Trophoblast cell (in vitro differentiated cells and primary cell): ENCODE measurements at regions not wholly inside any gene's neighbourhood (a gene's known extent, or its start where the extent isn't known, plus 50 kb on each side); places are given as distances from the start of the nearest gene placed in this dataset.

ENCODE experiments used
- DNase-seq, 2 donors: peaks; one replicate each; pipeline ENCODE4 v3.0.0-alpha.2; 2016
- H2AFZ ChIP-seq: 2 replicates; pipeline ENCODE4 v1.6.1; 2013; ENCODE audit warnings: low read length, moderate library complexity, mild to moderate bottlenecking; ENCODE audit not compliant: insufficient read depth, poor library complexity
- H2AK5ac ChIP-seq: 2 replicates; pipeline ENCODE4 v1.6.1; 2013; ENCODE audit warnings: mild to moderate bottlenecking, low read length
- H2BK120ac ChIP-seq: 2 replicates; pipeline ENCODE4 v1.6.1; 2013; ENCODE audit warnings: low read length, mild to moderate bottlenecking, moderate library complexity; ENCODE audit not compliant: insufficient read depth, poor library complexity
- H2BK12ac ChIP-seq: 2 replicates; pipeline ENCODE4 v1.6.1; 2013; ENCODE audit warnings: mild to moderate bottlenecking, low read length, moderate library complexity
- H2BK5ac ChIP-seq: 2 replicates; pipeline ENCODE4 v1.6.1; 2013; ENCODE audit warnings: low read length, low read depth, moderate library complexity, mild to moderate bottlenecking; ENCODE audit not compliant: poor library complexity
- H3K14ac ChIP-seq: 2 replicates; pipeline ENCODE4 v1.6.1; 2013; ENCODE audit warnings: mild to moderate bottlenecking, low read length
- H3K18ac ChIP-seq: 2 replicates; pipeline ENCODE4 v1.6.1; 2013; ENCODE audit warnings: mild to moderate bottlenecking, low read length
- H3K23ac ChIP-seq: 2 replicates; pipeline ENCODE4 v1.6.1; 2013; ENCODE audit warnings: low read length
- H3K27ac ChIP-seq: 2 replicates; pipeline ENCODE4 v1.5.1; 2013; ENCODE audit warnings: low read depth, mild to moderate bottlenecking, inconsistent platforms, low read length, moderate library complexity
- H3K27me3 ChIP-seq: 2 replicates; pipeline ENCODE4 v1.6.1; 2013; ENCODE audit warnings: inconsistent platforms, mild to moderate bottlenecking, low read length, moderate library complexity; ENCODE audit not compliant: insufficient read depth
- H3K36me3 ChIP-seq, 2 experiments: 1 replicate in 1 of 2; 2 replicates in 1 of 2; pipeline ENCODE4 v1.6.1; 2013; ENCODE audit warnings: low read length in 2 of 2, mild to moderate bottlenecking in 2 of 2, moderate library complexity in 1 of 2; ENCODE audit not compliant: insufficient read depth in 2 of 2, control insufficient read depth in 1 of 2
- H3K4ac ChIP-seq: 2 replicates; pipeline ENCODE4 v1.6.1; 2013; ENCODE audit warnings: low read depth, mild to moderate bottlenecking, low read length, moderate library complexity
- H3K4me1 ChIP-seq, 2 experiments: 1 replicate in 1 of 2; 2 replicates in 1 of 2; pipeline ENCODE4 v1.6.1; 2013; ENCODE audit warnings: low read length in 2 of 2, mild to moderate bottlenecking in 2 of 2, moderate library complexity in 1 of 2; ENCODE audit not compliant: insufficient read depth in 2 of 2, control insufficient read depth in 1 of 2
- H3K4me2 ChIP-seq: 2 replicates; pipeline ENCODE4 v1.6.1; 2013; ENCODE audit warnings: inconsistent platforms, mild to moderate bottlenecking, low read length, moderate library complexity
- H3K4me3 ChIP-seq: 2 replicates; pipeline ENCODE4 v1.5.1; 2013; ENCODE audit warnings: mild to moderate bottlenecking, low read depth, low read length, inconsistent platforms
- H3K79me1 ChIP-seq: one replicate; pipeline ENCODE4 v1.6.1; 2013; ENCODE audit warnings: low read length
- H3K79me2 ChIP-seq: 2 replicates; pipeline ENCODE4 v1.6.1; 2013; ENCODE audit warnings: low read length, mild to moderate bottlenecking; ENCODE audit not compliant: control insufficient read depth, insufficient read depth, poor library complexity
- H3K9ac ChIP-seq: 2 replicates; pipeline ENCODE4 v1.6.1; 2013; ENCODE audit warnings: mild to moderate bottlenecking, low read length
- H3K9me3 ChIP-seq: 2 replicates; pipeline ENCODE4 v1.6.1; 2013; ENCODE audit warnings: low read depth, mild to moderate bottlenecking, control low read depth, inconsistent platforms, low read length; ENCODE audit not compliant: insufficient read depth
- H4K12ac ChIP-seq: 2 replicates; pipeline ENCODE4 v1.6.1; 2013; ENCODE audit warnings: low read depth, mild to moderate bottlenecking, low read length, moderate library complexity
- H4K8ac ChIP-seq: 2 replicates; pipeline ENCODE4 v1.6.1; 2013; ENCODE audit warnings: low read depth, mild to moderate bottlenecking, low read length, moderate library complexity
- H4K91ac ChIP-seq: one replicate; pipeline ENCODE4 v1.6.1; 2013; ENCODE audit warnings: low read depth, mild to moderate bottlenecking, low read length, moderate library complexity
- WGBS: extraction: QIAGEN DNeasy Blood & Tissue Kit; methylation state at CpG from one replicate; pipeline ENCODE4 v1.1.7; 2013; ENCODE audit warnings: missing lambda C conversion rate; ENCODE audit not compliant: insufficient read length, insufficient coverage; ENCODE audit errors: extremely low coverage; 5-methylcytosine and 5-hydroxymethylcytosine counted together

GRCh38 chr16:35182943-35183550 is 1723.6 kb downstream of the TP53TG3F start:
- Histone ChIP-seq H3K79me2 (no peaks in the 10 kb centered on the region), H2BK5ac (no peak overlapping the region), H2BK120ac (no peak overlapping the region), H4K8ac (no peak overlapping the region), H2AK5ac (no peak overlapping the region), H3K9me3 (peaks cover 66% of the 10 kb centered on the region), H2AFZ (no peak overlapping the region), H3K4me2 (no peak overlapping the region), H3K79me1 (no peaks in the 10 kb centered on the region), H3K36me3 (no peaks in the 10 kb centered on the region), H2BK12ac (no peak overlapping the region), H3K27ac (no peak overlapping the region), H3K4me3 (no peak overlapping the region), H3K23ac (no peak overlapping the region), H4K12ac (no peak overlapping the region), H4K91ac (no peak overlapping the region), H3K27me3 (no peaks in the 10 kb centered on the region), H3K18ac (no peak overlapping the region), H3K14ac (no peak overlapping the region), H3K4me1 (no peaks in the 10 kb centered on the region), H3K4ac (no peak overlapping the region), H3K9ac (no peak overlapping the region)
- WGBS = no CpG with 5 or more reads among the region's 6 CpGs
- no peak for DNase-seq

- H2AFZ ChIP-seq = no peak overlapping the region
- H2BK120ac ChIP-seq = no peak overlapping the region
- no peaks in the 10 kb centered on the region for H3K27me3 ChIP-seq
- no peak overlapping the region for H3K23ac ChIP-seq
- H4K8ac ChIP-seq = no peak overlapping the region
- H4K91ac ChIP-seq = no peak overlapping the region
- no peaks in the 10 kb centered on the region for H3K4me1 ChIP-seq
- H2BK5ac ChIP-seq = no peak overlapping the region
- no peak overlapping the region for H3K9ac ChIP-seq
- no peak overlapping the region for H3K4ac ChIP-seq
- no peak for DNase-seq
- no CpG with 5 or more reads among the region's 1 CpG for WGBS
- no peak overlapping the region for H3K27ac ChIP-seq
- H3K9me3 ChIP-seq = peaks cover 72% of the 10 kb centered on the region
- no peaks in the 10 kb centered on the region for H3K36me3 ChIP-seq
- no peak overlapping the region for H3K18ac ChIP-seq
- H3K14ac ChIP-seq = no peak overlapping the region
- H4K12ac ChIP-seq = no peak overlapping the region
- H3K79me1 ChIP-seq = no peaks in the 10 kb centered on the region
- no peak overlapping the region for H2BK12ac ChIP-seq
- no peak overlapping the region for H3K4me3 ChIP-seq
- no peak overlapping the region for H2AK5ac ChIP-seq
- H3K79me2 ChIP-seq = no peaks in the 10 kb centered on the region
- H3K4me2 ChIP-seq = no peak overlapping the region
Measured at GRCh38 chr16:35184356-35184870, 1725.0 kb downstream of the TP53TG3F start.

DNA sequence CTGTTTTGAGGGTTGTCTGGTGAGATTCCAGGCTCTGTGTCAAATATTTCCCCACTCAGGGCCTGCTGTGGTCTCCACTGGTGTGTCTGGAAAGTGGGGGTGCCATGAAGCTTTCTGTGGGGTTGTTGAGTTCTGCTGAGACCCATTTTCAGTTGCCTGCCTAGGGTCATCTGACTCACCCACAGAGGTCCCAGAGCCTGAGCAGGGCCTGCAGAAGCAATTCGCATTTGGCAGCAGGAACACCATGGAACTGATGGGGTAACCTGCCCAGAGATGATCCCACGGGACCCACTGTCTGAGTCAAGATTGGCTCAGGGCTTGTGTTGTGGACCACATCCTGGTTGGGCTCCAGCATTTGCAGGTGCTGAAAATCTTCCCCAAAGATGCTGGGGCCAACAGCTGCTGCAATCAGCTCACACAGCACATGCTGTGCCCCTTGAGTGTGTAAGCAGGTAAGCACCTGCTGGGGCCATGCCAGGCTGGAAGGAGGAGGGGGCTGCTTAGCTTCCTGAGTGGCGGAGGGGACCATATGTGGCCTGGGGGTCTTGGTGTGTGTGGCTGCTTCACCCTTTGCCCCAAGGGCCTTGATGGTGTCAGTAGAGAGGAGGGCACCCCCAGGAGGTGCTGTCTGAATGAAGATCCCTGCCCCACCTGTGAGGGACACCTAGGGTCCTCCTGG is 1726.1 kb downstream of the TP53TG3F start:
- H3K4me3 ChIP-seq = no peak overlapping the region
- H2AK5ac ChIP-seq = no peak overlapping the region
- no peak overlapping the region for H3K4ac ChIP-seq
- H2BK5ac ChIP-seq = no peak overlapping the region
- H3K79me2 ChIP-seq = no peaks in the 10 kb centered on the region
- no peak overlapping the region for H4K91ac ChIP-seq
- peaks cover 72% of the 10 kb centered on the region for H3K9me3 ChIP-seq
- no peak overlapping the region for H3K27ac ChIP-seq
- no peak overlapping the region for H2BK120ac ChIP-seq
- H2BK12ac ChIP-seq = no peak overlapping the region
- no peaks in the 10 kb centered on the region for H3K79me1 ChIP-seq
- no peak for DNase-seq
- H3K27me3 ChIP-seq = no peaks in the 10 kb centered on the region
- H4K12ac ChIP-seq = no peak overlapping the region
- H2AFZ ChIP-seq = no peak overlapping the region
- H3K18ac ChIP-seq = no peak overlapping the region
- no peak overlapping the region for H3K14ac ChIP-seq
- H3K36me3 ChIP-seq = no peaks in the 10 kb centered on the region
- H3K4me1 ChIP-seq = no peaks in the 10 kb centered on the region
- no CpG with 5 or more reads among the region's 3 CpGs for WGBS
- H4K8ac ChIP-seq = no peak overlapping the region
- no peak overlapping the region for H3K9ac ChIP-seq
- H3K23ac ChIP-seq = no peak overlapping the region
- no peak overlapping the region for H3K4me2 ChIP-seq

GRCh38 chr16:35186045-35186759 is 1726.8 kb downstream of the TP53TG3F start:
- Histone ChIP-seq H3K36me3 (no peaks in the 10 kb centered on the region), H3K27me3 (no peaks in the 10 kb centered on the region), H3K23ac (no peak overlapping the region), H3K4me3 (peak overlapping the region; percentile 23), H3K4ac (no peak overlapping the region), H3K79me2 (no peaks in the 10 kb centered on the region), H3K4me1 (no peaks in the 10 kb centered on the region), H3K9ac (no peak overlapping the region), H3K4me2 (no peak overlapping the region), H2AK5ac (no peak overlapping the region), H4K12ac (no peak overlapping the region), H3K27ac (no peak overlapping the region), H2BK12ac (no peak overlapping the region), H4K8ac (no peak overlapping the region), H2AFZ (no peak overlapping the region), H2BK120ac (no peak overlapping the region), H2BK5ac (no peak overlapping the region), H3K9me3 (peaks cover 67% of the 10 kb centered on the region), H3K18ac (no peak overlapping the region), H3K79me1 (no peaks in the 10 kb centered on the region), H3K14ac (no peak overlapping the region), H4K91ac (no peak overlapping the region)
- DNase-seq = no peak
